ENCODE measurements at regions not wholly inside any gene's neighbourhood (a gene's known extent, or its start where the extent isn't known, plus 50 kb on each side); places are given as distances from the start of the nearest gene placed in this dataset.

- no peak for TF ChIP-seq CTCF (IDR thresholded peaks at IDR 0.05)
Measured at GRCh38 chr3:28824316-28824715, 456.6 kb upstream of the RBMS3 start.

GRCh38 chr3:28826840-28827239 lies 454.0 kb upstream of the RBMS3 start:
- H3K4me1 ChIP-seq (ENCODE audit: control insufficient read depth in 1 of 2, low read depth in 2 of 2): peaks cover 0 to 5% of the 10 kb centered on the region in 2 donors
- no peak overlapping the region for H3K27ac ChIP-seq
- no peaks in the 10 kb centered on the region for H3K36me3 ChIP-seq
- DNase-seq (ENCODE audit: low spot score) (no peak), ATAC-seq (ENCODE audit: insufficient number of reproducible peaks, low FRiP score, low read depth) (no peak)
- no peak for TF ChIP-seq CTCF (IDR thresholded peaks at IDR 0.05)
- no peak overlapping the region for H3K4me3 ChIP-seq
- no peaks in the 10 kb centered on the region for H3K27me3 ChIP-seq (replicated peaks; ENCODE audit: insufficient read depth)
- no peaks in the 10 kb centered on the region for H3K9me3 ChIP-seq

More at GRCh38 chr3:28824316-28824715, 456.6 kb upstream of the RBMS3 start:
- no peak for ATAC-seq (ENCODE audit: insufficient number of reproducible peaks, low FRiP score, low read depth)
- Histone ChIP-seq H3K27me3 (replicated peaks; ENCODE audit: insufficient read depth) (no peaks in the 10 kb centered on the region), H3K27ac (no peak overlapping the region), H3K9me3 (no peaks in the 10 kb centered on the region), H3K4me1 (ENCODE audit: control insufficient read depth in 1 of 2, low read depth in 2 of 2) (peaks cover 0 to 5% of the 10 kb centered on the region in 2 donors), H3K36me3 (no peaks in the 10 kb centered on the region), H3K4me3 (no peak overlapping the region)
- no peak for DNase-seq (ENCODE audit: low spot score)

GRCh38 chr3:28835249-28835648 lies 445.6 kb upstream of the RBMS3 start:
- Histone ChIP-seq H3K9me3 (no peaks in the 10 kb centered on the region), H3K4me3 (no peak overlapping the region), H3K27ac (no peak overlapping the region), H3K4me1 (ENCODE audit: control insufficient read depth in 1 of 2, low read depth in 2 of 2) (peaks cover 0 to 5% of the 10 kb centered on the region in 2 donors), H3K36me3 (no peaks in the 10 kb centered on the region), H3K27me3 (replicated peaks; ENCODE audit: insufficient read depth) (no peaks in the 10 kb centered on the region)
- ATAC-seq (ENCODE audit: insufficient number of reproducible peaks, low FRiP score, low read depth): no peak
- TF ChIP-seq CTCF (IDR thresholded peaks at IDR 0.05): no peak
- no peak for DNase-seq (ENCODE audit: low spot score)

GRCh38 chr3:28835751-28836150 lies 445.1 kb upstream of the RBMS3 start:
- Histone ChIP-seq H3K9me3 (no peaks in the 10 kb centered on the region), H3K27ac (no peak overlapping the region), H3K4me3 (peak overlapping the region; percentile 63), H3K4me1 (ENCODE audit: control insufficient read depth in 1 of 2, low read depth in 2 of 2) (peaks cover 0 to 5% of the 10 kb centered on the region in 2 donors), H3K27me3 (replicated peaks; ENCODE audit: insufficient read depth) (no peaks in the 10 kb centered on the region), H3K36me3 (no peaks in the 10 kb centered on the region)
- ATAC-seq (ENCODE audit: insufficient number of reproducible peaks, low FRiP score, low read depth) (no peak), DNase-seq (ENCODE audit: low spot score) (no peak)
- no peak for TF ChIP-seq CTCF (IDR thresholded peaks at IDR 0.05)

GRCh38 chr3:28836199-28836598 lies 444.7 kb upstream of the RBMS3 start:
- no peaks in the 10 kb centered on the region for H3K9me3 ChIP-seq
- no peak for ATAC-seq (ENCODE audit: insufficient number of reproducible peaks, low FRiP score, low read depth)
- H3K4me3 ChIP-seq: peak overlapping the region; percentile 63
- TF ChIP-seq CTCF (IDR thresholded peaks at IDR 0.05): no peak
- no peaks in the 10 kb centered on the region for H3K27me3 ChIP-seq (replicated peaks; ENCODE audit: insufficient read depth)
- no peak overlapping the region for H3K27ac ChIP-seq
- peaks cover 0 to 5% of the 10 kb centered on the region in 2 donors for H3K4me1 ChIP-seq (ENCODE audit: control insufficient read depth in 1 of 2, low read depth in 2 of 2)
- H3K36me3 ChIP-seq: no peaks in the 10 kb centered on the region
- no peak for DNase-seq (ENCODE audit: low spot score)
